NOMO-1 (cell line): ENCODE measurements at regions not wholly inside any gene's neighbourhood (a gene's known extent, or its start where the extent isn't known, plus 50 kb on each side); places are given as distances from the start of the nearest gene placed in this dataset.

ENCODE experiments used
- DNase-seq, 2 experiments: peaks; one replicate each; lab custom pipeline; 2025; ENCODE audit not compliant: unreplicated experiment in 2 of 2; lab: John Stamatoyannopoulos, UW

DNA sequence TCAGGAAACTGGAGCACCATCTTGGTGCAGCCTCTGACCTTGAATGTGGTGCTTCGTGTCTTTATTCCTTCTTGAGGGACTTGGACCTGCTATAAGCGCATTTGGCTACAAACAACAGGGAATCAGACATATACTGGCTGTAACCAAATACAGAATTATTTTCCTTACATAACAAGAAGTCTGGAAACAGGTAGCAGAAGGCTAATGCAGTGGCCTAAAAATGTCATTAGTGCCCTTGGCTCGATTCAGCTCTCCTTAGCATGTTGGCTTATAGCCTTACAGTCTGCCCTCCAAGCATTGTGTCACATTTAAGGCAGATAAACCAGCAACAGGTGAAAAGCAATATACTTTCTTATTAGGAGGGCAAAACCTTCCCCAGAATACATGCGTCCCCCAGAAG is 655.4 kb downstream of the XIRP2 start:
- no peak for DNase-seq

DNA sequence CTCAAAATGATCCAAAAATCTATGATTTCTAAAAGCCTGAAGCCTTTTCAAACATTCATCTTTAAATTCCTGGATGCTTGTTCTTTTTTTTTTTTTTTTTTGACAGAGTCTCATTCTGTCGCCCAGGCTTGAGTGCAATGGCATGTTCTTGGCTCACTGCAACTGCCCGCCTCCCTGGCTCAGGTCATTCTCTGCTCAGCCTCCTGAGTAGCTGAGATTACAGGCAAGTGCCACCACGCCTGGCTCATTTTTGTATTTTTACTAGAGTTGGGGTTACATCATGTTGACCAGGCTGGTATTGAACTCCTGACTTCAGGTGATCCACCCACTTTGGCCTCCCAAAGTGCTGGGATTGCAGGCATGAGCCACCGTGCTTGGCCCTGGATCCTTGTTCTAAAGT is 649.5 kb downstream of the XIRP2 start:
- DNase-seq = no peak

DNA sequence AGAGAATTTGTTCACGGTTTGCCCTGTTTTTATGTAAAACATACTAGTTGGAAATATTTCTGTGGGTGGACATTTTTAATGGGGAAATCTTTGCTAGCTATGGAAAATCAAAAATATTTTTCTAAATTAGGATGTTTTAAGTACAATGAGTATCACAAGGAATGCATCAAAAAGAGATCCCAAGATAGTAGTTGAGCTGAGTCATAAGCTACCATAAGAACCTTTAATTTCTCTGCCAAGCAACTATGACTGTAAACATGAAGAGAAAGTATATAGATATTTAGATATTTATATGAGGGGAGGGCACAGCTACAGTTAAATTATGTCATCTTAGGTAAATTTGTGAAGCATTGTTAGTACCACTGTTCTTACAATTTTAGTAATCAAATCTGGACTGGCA is 646.2 kb downstream of the XIRP2 start:
- DNase-seq = no peak

DNA sequence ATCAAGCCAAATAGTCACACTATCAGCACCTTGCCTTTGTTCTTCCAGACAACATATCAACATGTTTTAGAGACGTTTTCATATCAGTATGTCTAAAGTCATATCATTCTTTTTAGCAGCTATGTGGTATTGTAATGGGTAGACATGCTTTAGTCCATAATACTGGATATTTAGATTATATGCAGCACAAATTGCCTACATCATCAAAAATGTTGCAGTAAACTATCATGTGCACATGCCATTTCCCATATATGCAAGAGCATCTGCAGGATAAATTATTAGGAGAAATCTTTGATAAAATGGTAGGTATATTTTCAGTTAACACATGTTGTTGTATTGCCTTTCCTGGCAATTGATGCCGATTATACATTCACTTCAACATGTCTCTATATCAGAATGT is 636.5 kb downstream of the XIRP2 start:
- DNase-seq = no peak

DNA sequence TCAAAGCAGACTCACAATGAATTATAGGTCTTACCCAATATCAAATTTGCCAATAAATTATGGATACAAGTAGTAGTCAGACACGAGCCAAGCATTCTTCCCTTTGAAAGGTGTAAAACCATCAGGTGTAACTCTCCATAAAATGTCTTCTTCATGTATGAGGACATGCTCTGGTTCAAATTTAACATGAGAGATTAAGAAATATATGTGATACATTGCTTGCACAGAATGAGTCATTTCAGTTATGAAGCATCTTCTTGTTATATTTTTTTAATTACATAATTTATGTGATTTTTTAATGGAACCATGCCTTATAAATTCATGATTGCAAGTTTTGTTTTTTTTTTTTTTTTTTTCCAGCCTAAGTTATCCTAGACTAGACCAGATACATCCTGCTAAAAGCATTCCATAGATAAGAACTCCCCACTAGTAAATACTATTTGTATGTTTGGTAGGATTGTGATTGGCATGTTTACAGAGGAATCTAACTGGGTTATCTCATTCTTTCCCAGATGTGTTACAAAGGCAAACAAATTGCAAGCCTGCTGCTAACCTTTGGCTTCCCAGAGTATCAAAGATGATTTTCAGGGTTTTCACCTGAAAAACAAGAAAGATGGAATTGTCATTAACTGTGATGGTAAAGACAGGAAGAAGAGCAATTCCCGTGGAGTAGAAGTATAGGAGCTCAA is 621.9 kb downstream of the XIRP2 start:
- no peak for DNase-seq

DNA sequence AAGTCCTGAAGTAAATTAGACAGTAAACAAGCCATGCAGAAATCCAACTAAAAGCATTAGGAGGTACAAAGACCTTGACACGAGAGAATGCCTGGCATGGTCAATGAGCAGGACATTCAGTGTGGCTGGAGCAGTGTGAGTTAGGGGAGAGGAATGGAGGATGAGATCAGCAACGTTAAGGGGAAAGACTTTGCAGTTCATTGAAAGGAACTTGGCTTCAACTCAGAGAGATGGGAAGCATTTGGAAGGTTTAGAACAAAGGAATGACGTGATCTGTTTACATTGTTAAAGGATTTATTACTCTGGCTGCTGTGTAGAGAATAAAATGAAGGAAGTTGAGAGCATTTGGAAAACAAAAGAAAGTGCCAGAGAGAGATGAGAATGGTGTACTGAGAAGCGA is 621.3 kb downstream of the XIRP2 start:
- DNase-seq = no peak

DNA sequence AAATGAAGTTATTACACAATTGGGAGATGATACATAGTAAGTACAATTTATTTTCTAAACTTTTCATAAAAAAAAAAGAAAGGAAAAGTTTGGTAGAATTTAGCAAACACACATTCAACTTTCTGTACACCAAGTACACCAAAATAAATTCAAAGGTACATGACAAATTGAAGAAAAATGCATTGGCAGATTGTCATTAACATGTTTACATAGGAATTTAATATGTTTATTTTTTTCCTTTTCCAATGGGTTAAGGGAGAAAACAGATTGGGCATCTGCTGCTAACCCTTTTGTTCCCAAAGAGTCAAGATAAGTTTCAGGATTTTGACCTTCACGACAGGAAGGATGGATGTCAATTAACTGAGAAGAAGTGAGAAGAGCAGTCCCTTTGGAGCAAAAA is 620.4 kb downstream of the XIRP2 start:
- DNase-seq = no peak

DNA sequence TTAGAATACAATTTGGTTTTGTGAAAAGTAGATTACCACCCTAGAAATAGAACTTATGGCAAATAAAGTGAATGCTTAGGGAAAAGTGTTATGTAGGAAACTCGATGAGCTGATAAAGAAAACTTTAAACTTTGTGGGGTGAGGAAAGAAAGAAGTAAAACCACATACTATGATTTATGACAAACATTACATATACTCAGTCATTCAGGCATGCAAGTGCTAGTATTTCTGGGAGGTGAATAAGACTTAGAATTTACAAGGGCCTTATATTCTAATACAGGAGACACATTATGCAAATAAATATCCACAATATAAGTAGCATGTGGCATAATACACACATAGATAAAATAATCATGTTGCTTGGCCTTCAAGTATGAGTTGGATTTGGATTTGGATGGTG is 618.1 kb downstream of the XIRP2 start:
- DNase-seq = no peak

DNA sequence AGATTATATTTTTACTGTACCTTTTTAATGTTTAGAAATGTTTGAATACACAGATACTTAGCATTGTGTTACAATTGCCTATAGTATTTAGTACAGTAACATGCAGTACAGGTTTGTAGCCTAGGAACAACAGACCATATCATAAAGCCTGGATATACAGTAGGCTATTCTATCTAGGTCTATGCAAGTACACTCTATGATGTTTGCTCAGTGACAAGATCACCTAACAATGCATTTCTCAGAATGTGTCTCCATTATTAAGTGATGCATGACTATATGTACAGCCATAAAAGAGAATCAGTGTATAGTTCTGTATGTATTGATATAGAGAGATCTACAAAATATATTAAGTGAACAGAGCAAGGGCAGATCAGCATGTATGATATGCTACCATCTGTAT is 616.4 kb downstream of the XIRP2 start:
- no peak for DNase-seq

DNA sequence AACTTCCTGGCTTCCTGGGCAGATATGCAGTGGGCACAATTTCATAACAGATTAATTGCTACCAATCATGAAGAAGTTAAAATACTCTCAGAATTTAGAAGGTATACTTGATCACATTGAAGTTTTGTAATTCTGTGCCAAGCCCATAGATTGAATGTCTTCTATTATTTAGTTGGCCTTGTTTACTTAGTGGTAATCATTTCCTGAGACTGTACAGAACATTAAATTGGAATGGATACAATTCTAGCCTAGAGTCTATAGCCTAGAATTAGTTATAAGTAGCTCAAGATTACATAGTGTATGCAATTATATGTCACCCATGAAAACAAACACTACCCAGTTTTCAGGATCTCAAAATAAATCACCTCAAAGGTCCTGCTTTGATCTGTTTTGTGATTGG is 615.8 kb downstream of the XIRP2 start:
- DNase-seq = no peak

DNA sequence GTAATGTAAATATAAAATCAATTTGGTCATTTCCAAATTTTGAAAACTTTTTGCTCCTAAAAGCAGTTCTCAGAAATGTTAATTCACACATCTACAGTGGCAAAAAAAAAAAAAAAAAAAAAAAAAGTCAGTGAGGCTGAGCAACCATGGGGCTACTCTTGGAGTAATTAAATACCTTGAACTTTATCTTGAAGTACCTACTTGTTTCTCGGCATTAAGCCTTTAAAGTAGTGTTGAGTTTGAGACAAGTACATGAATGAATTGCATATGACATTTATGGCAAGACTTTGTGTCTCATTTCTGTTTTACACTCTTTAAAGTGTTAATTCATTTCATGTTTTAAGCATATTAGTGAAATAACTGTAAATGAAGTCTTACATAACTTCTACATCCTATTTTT is 613.3 kb downstream of the XIRP2 start:
- no peak for DNase-seq

DNA sequence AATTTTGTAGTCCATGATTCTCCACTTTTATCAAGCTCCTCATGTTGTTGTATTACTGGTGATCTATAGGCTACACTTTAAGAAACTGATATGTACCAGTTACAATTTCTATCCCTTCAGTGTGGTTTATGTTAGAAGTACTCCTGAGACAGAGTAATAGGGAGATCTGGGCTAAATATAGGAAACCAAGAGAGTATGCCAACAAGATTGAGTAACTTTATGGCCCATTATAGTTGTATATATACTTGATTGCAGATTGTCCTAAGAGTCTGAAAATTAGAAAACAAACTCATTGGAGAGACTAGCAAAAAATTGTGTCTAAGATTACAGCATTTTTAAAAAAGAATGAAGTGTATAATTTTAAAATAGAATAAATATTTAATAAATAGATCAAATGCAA is 605.6 kb downstream of the XIRP2 start:
- DNase-seq = no peak

DNA sequence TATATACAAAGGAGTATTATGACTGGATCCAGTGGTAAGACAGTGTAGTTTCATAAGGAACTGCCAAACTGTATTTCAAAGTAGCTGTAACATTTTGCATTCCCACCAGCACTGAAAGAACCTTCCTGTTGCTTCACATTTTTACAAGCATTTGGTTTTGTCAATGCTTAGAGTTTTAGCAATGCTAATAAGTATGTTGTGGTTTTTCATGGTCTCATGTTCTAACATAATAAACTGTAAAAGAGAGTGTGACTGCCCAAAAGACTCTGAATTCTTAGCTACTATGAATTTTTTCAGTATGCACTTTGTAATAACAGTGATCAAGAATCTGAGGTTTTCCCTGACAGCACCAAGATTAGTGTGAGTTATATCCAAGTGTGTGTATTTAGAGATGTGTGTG is 604.2 kb downstream of the XIRP2 start:
- DNase-seq = no peak

DNA sequence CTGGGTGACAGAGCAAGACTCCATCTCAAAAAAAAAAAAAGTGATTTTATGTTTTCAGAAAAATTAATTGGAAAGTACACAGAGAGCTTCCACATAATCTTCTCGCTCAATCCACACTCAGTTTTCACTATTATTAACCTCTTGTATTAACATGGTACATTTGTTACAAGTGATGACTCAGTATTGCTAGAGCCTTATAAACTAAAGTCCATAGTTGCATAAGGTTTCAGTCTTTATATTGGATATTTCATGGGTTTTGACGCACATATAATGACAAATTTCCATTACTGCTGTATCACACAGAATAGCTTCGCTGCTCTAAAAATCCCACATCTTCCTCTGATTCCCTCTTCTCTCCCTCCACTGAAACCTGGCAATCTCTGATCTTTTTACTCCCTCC is 603.5 kb downstream of the XIRP2 start:
- DNase-seq = no peak

DNA sequence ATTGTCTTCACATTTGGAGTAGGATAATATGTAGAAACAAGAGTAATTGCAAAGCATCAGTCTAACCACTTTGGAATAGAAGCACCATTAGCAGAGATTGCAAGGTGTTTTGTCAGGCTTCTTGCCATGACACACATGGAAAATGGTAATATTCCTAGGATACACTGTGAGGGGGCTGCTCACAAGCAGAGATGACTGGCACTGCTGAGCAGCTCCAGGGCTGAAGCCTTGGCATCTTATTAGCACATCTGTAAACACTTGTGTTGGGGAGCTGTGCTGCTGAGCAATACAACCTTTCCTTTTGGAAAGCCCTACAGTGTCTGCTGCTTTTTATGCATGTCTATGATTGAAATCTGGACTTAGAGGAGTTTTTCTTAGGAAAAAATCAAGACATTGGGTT is 602.2 kb downstream of the XIRP2 start:
- no peak for DNase-seq

DNA sequence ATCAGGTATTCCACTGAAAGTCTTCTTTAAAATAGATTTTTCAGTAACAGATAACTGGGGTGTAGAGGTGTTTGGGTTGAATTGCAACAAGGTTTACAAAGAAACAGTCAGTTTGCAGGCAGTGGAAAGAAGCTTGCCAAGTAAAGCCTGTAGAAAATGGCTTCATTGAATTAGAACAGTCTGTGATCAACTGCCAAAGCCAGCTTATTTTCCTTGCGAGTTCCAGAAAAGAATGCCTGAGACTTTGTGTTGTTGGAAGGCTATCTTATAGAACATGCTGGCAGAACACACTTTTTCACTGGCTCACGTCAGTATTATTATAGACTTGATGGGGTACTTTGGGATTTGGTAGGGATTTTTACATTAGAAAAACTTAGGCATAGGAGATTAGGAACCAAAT is 601.0 kb downstream of the XIRP2 start:
- no peak for DNase-seq

DNA sequence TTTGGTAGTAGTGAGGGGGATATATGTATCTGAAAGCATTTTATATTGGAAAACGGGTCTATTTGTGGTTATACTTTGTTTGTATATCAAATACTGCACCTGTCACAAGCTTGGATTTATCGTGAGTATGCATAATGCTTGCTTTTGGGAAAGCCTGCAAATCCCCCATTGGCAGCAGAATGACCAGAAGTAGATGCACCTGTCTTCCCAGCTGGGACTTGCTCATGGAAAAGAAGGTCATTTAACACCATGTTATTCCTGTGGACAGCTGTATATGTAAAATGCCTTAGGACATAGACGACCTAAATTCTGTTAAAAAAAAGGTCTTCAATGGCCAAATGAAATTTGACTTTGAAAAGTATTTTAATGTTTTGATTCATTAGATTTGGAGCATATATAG is 599.4 kb downstream of the XIRP2 start:
- no peak for DNase-seq

DNA sequence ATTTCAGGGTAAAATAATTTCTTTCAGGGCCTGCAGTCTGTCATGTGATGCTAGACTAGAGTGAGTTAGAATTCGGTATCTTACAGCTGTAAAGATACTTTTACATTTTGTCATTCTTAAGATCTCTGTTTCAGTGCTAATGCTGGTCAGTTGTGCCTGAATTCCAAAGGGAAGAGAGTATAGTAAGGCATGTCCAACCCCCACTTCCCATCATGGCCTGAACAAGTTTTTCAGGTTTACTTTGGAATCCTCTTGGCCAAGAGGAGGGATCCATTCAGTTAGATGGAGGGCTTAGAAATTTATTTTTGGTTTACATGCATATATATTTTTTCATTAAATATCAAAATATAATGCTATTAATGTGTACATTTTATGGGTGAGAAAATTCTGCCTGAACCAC is 596.6 kb downstream of the XIRP2 start:
- no peak for DNase-seq

DNA sequence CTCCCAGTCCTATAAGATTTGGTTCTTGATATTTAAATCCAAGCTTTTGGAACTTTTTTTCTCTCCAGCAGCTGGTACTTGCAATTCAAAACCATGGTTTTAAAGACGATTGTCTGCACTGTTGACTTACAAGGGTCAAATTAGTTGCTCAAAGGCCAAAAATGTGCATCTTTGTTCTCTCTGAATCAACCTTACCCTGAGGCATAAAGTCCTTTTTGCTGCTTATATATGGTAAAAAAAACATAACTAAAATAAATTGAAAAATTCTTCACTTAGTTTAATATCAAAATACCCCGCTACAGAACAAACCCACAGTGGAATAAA is 592.7 kb downstream of the XIRP2 start:
- DNase-seq = no peak

DNA sequence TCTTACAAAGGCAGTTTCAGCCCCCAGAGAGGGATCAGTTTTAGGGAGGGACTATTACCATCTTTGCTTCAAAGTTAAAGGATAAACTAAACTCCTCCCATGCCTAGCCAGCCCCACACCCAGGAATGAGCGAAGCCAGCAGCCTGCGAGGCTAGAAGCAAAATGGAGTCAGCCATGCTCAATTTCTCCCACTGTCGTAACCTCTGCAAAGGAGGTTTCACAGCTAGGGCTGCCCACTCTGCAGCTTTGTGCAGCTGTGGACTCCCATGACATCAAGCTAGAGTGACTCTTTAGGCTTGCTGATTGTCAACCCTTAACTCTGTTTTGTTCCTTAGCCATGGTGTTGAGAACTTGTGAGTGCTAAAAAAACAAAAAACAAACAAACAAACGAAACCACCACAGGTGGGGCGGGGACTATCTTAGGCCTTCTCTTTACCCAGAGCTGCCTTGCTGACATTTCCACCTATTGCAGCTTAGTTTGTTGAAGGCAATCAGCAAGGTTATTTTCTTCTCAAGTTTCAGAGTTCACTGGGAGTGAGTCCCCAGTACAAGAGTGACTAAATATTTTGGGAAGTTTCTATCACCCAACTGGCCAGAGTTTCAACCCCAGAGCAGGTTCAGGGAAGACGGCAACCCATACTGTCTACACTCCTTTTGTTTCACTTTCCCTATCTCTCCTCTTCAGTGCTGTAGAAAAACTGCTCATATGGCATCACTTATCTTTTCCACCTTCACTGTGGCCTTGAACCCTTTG is 592.1 kb downstream of the XIRP2 start:
- no peak for DNase-seq

DNA sequence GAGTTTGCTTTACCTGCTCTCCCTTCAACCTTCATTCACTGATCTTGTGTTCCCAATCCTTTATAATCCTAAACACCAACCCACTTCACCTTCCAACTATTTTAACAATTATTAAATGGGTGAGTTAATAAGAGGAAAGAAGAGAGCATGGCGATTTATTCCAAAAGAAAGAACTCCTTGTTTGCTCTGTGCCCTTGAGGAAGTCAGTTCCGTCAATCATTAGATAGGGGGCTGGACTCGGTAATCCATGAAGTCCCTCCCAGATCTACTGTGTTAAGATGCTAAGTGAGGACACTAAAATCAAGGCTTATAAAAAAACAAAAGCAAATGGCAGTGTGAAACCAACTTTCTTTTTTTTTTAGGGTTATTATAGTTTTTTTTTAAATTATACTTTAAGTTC is 589.9 kb downstream of the XIRP2 start:
- DNase-seq = no peak

DNA sequence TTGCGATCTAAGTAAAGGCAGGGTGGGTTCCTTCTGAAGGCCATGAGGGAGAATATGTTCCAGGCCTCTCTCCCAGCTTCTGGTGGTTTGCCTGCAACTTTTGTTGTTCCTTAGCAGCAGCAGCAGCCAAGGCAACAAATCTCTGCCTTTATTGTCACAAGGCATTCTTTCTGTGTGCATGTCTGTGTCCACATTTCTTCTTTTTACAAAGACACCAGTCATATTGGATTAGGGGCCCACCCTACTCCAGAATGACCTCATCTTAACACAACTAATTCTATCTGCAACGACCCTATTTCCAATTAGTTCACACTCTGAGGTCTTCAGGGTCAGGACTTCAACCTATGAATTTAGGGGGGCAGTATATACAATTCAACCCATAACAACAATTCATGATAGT is 587.5 kb downstream of the XIRP2 start:
- no peak for DNase-seq

DNA sequence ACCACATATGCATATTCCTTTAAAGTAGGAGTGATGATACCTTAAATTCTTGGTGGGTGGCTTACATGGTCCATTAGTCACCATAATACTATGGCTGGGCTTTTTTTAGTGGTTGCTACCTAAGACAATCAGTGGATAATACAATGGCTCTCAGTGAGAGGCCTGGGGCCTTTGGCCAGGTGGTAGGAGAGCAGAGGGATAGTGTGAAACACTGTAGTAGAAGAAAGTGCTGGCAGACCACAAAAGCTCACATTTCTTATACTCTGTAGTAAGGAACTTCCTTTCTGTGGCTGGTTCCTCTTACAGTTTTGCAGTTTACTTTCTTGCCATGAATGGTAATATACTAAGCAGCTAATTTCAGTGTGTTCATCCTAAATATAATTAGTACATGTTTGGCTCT is 583.5 kb downstream of the XIRP2 start:
- DNase-seq = no peak
